ENCODE measurements at regions not wholly inside any gene's neighbourhood (a gene's known extent, or its start where the extent isn't known, plus 50 kb on each side); places are given as distances from the start of the nearest gene placed in this dataset.

DNA sequence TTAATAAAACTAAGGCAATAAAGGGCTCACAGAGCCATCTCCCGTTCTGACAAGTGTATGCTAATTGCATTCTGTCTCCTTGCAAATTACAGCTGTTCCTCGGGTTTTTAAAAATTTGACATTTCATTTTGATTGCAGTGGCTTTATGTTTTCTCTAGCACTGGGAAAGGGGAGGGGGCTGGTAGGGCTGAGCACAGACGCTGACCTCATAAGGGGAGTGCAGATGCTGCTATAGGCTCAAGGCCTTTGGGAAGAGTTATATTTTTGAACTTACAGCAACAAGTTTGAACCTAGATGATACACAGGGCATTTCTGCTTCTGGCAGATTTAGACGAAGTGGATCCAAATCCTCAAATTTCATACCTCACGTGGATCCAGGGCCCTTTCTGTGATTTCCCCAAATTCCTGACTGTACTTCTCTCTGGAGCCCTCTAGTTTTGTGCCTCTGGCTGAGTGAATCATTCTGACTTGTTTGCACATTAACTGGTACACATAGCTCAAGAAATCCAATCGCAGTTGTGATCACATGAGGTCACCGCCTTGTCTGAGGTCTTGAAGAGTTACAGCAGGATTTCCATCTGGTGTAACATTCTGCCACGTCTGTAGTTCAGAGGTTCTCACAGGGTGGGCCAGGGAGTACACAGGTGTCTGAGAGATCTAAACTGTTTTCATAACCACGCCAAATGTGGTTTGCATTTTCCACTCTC, 230.3 kb downstream of the C1orf94 start:
- DNase-seq (ENCODE audit: low read depth) = peak; percentile 27

DNA sequence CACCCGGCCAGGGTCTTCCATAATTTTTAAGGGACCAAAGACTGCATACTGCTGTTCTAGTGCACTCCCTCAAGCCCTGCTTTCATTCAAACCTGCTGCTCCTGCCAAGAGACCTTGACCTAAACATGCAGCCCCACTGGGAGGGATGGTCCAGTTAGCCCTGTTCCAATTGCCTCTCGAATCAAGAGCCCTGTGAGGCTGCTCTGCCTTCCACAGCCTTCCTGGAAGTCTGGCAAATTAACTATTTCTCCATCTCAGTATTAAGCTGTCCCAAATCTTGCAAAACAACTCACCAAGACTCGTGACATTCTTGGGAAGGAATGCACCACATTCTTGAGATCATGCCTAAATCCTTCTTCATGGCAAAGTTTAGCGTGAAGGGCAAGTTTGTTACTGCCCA, 231.3 kb downstream of the C1orf94 start:
- no peak for DNase-seq (ENCODE audit: low read depth)

GRCh38 chr1:34409689-34410229, 233.1 kb downstream of the C1orf94 start:
- DNase-seq (ENCODE audit: low read depth) = no peak

DNA sequence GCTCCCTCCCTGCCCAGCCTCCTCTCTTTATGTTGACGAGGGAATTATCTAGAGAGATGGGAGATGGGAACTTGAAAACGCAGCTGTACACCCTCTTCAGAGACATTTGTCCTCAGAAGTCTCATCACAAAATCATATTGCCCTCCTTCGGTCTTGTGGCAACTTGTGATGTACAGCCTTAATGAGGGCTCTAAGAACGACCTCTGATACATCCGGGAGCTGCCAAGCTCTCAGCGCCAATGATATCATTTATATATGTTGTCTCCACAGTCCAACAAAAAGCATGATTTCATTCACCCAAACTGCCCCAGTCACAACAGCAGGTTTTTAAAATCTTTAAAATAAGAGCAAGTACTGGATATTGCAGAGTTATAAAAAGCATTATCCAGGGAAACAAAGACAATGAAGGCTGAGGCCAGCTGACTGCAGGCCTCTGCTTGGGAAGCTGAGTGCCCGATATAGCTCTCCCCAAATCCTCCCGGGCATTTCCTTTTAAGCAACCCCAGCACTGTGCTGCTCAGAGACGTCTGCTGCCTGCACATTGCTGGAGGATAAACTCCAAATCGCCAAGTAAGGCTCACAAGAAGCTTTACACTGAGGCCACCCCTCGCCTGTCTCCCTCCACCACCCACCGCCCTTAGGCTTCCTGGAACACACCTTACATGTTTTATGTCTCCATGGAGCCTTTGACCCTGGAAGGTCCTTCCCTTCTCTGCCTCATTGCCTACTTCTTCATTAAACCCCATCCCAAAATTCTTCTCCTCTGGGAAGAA, 236.1 kb downstream of the C1orf94 start:
- no peak for DNase-seq (ENCODE audit: low read depth)

GRCh38 chr1:34415140-34415539, 238.4 kb downstream of the C1orf94 start:
- DNase-seq (ENCODE audit: low read depth) = no peak

GRCh38 chr1:34418166-34418565, 241.5 kb downstream of the C1orf94 start:
- DNase-seq (ENCODE audit: low read depth) = no peak

DNA sequence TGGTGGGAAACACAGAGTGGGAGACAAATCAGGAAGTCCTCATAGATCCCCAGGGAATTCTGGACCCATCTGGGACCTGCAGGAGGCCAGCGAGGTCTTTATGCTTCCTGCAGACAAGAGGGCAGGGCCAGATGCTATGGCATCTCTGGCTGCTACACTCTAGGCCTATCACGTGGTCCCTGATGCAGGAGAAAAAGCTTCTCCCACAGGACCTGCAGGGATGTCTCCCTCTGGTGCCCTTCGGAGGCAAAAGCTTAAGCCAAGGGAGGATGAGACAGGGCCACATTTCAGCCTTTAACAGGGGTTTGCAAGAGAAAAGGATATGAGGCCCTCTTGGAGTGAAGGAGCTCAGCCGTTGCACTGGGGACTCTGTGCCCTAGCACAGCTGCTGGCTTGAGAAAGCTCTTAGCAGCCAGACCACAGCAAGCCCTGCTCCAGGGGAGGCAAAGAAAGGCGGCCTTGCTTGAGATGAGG, 243.0 kb downstream of the C1orf94 start:
- peak; percentile 16 for DNase-seq (ENCODE audit: low read depth)

GRCh38 chr1:34425046-34425445, 248.3 kb downstream of the C1orf94 start:
- DNase-seq (ENCODE audit: low read depth) = no peak

GRCh38 chr1:34425785-34426184, 249.1 kb downstream of the C1orf94 start:
- DNase-seq (ENCODE audit: low read depth) = no peak

- no peak for DNase-seq (ENCODE audit: low read depth)
These were observed 249.7 kb downstream of the C1orf94 start for GRCh38 chr1:34426325-34426896.

DNA sequence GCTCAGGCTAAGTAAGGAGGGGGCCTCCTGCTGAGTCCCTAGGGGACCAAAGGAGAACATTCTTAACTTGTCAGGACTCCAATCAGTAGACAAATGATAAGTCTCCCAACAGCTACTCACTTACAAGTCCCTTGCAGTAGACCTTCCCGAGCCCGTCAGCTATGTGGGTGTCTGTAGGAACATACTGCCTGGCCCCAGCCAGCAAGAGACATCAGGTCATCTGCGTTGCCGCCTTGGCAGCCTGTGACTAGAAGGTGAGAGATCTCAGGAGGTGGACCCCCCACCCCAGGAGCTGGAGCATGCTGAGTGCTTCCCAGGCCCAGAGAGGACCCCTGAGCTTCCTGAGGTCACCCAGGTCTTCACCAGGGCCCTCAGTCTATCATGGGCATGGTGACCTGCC, 250.5 kb downstream of the C1orf94 start:
- no peak for DNase-seq (ENCODE audit: low read depth)

- no peak for DNase-seq (ENCODE audit: low read depth)
These were observed 256.4 kb downstream of the C1orf94 start for GRCh38 chr1:34433099-34433498.

DNA sequence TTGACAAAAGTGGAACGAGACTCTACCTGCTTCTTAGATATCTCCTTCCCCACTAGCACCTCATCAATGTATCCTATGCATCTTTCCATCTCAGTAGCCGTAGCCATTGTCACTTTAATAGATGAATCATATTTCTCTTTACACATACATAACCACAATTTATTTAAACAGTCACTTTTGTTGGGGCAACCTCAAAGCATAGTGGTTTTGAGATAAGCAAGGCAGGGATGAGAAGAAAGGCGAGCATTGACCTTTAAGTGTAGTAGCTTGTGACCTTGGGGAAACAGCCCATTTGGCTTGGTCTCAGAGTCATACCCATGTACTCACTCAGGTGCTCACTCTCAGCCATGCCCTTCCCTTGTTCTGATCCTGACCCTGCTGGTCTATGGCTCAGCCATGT, 260.1 kb downstream of the C1orf94 start:
- DNase-seq (ENCODE audit: low read depth) = no peak

GRCh38 chr1:34441259-34442069, 264.8 kb downstream of the C1orf94 start:
- DNase-seq (ENCODE audit: low read depth) = no peak

DNA sequence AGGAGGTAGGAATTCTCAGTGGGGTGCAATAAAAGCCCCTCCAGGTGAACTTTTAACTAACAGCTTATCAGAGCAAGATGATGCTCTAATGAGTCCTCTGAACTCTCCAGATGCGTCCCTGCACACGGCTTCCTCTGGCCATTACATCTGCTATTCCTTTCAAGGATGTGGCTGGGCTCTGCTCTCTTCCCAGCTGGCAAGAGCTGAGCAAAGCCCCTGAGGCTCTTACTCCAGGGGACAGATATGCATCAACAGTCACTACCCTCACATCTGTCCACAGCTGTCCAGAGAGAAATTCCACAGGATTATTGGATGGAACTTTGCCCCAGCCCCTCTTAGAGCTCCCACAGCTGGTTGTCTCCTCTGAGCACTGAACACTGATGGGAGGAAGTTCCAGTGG, 267.8 kb downstream of the C1orf94 start:
- DNase-seq (ENCODE audit: low read depth) = no peak

DNA sequence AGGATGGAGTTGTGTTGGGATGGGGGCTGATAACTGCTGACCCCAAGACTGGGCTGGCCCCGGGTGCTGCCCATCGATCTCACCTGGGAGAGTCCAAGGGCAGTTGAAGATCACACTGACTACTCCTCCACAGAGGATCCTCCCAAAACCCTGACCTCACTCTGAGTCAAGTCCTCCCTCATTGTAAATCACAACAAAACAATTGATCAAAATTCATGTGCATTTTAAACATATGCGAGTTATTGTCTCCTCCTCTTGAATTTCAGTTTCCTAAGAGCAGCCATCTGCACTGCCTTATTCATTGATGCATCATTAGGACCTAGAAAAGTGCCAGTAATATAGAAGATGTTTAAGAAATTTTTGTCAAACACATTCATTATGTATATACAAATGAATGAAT, 273.6 kb downstream of the C1orf94 start:
- DNase-seq (ENCODE audit: low read depth) = no peak

DNA sequence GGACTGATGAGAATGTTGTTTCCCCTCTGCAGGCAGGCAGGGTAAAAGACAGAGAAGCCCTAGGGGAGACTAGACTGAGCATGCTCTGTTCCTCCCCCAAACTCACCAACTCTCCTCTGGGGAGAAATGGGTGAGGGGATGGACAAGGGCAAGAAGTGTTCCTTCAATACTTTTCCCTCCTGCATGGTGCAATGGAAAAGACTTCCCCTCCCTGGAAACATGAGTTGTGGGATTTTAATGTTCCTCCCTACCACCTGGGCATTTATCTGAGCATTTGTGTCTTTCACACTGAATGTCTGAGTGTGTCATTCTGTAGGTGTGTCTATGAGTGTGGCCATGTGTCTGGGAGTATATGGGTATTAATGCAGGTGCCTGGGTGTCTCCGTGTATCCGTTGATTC, 275.7 kb downstream of the C1orf94 start:
- no peak for DNase-seq (ENCODE audit: low read depth)

- no peak for DNase-seq (ENCODE audit: low read depth)
These were observed 278.4 kb downstream of the C1orf94 start for GRCh38 chr1:34455121-34455520.

GRCh38 chr1:34460193-34460592, 283.5 kb downstream of the C1orf94 start:
- DNase-seq (ENCODE audit: low read depth) = peak; percentile 36

- no peak for DNase-seq (ENCODE audit: low read depth)
These were observed 284.4 kb upstream of the GJB5 start for GRCh38 chr1:34470401-34470800.

DNA sequence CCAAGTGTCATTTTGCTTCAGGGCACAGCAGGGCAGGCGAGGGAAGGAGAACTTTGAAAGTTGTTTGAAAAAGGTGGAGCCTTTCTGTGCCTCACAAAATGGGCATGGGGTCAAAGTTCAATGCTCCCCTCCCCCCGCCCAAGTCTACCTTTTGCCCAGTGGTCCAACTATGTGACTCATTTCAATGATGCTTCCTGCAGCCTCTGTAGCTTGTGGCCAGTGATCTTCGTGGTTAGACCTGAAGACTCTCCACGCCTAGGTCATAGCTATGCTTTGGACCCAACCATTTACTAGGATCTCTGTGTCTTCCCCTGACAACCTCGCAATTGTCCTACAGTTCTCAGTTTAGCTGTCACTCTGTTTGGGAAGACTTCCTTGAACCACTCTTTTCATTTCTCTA, 280.3 kb upstream of the GJB5 start:
- no peak for DNase-seq (ENCODE audit: low read depth)
